Esophagus squamous epithelium (tissue), 5 donors: ENCODE measurements at regions not wholly inside any gene's neighbourhood (a gene's known extent, or its start where the extent isn't known, plus 50 kb on each side); places are given as distances from the start of the nearest gene placed in this dataset.

ENCODE experiments used
- DNase-seq: peaks from one replicate; lab custom pipeline; 2025; lab: John Stamatoyannopoulos, UW
- H3K27ac ChIP-seq, 4 donors: fragments of 200-600 bp; sonication (generic); one replicate each; pipeline ENCODE4 v1.5.1; 2016 to 2019; ENCODE audit warnings: mild to moderate bottlenecking in 1 of 4
- H3K27me3 ChIP-seq, 4 donors: fragments of 200-600 bp; sonication (generic); 1 replicate in 3 of 4; 2 replicates in 1 of 4; pipeline versions ENCODE4 v1.5.1 to v1.6.0; 2017 to 2021; ENCODE audit warnings: antibody characterized with exemption in 1 of 4
- H3K36me3 ChIP-seq, 3 donors: fragments of 200-600 bp; sonication (generic); one replicate each; pipeline ENCODE4 v1.5.1; 2016 to 2019
- H3K4me1 ChIP-seq, 3 donors: fragments of 200-600 bp; sonication (generic); one replicate each; pipeline ENCODE4 v1.5.1; 2017 to 2019
- H3K4me3 ChIP-seq, 4 donors: fragments of 200-600 bp; sonication (generic); 1 replicate in 3 of 4; 2 replicates in 1 of 4; pipeline ENCODE4 v1.5.1; 2016 to 2019; ENCODE audit warnings: mild to moderate bottlenecking in 2 of 4, moderate library complexity in 1 of 4
- H3K9me3 ChIP-seq, 3 donors: fragments of 200-600 bp; sonication (generic); one replicate each; pipeline ENCODE4 v1.5.1; 2016 to 2019
- CTCF ChIP-seq, 6 experiments: fragments of 450-650 bp in 4 of 6; fragments of 200-600 bp in 2 of 6; sonication (generic) in 2 of 6; IDR thresholded peaks; one replicate each; pipeline ENCODE4 v1.5.1; 2016 to 2019; ENCODE audit warnings: antibody characterized with exemption in 6 of 6, mild to moderate bottlenecking in 4 of 6, moderate library complexity in 4 of 6
- POLR2A ChIP-seq, 4 donors: fragments of 450-650 bp; IDR thresholded peaks; one replicate each; pipeline ENCODE4 v1.6.1; 2017; ENCODE audit warnings: antibody characterized with exemption in 4 of 4, mild to moderate bottlenecking in 4 of 4, moderate library complexity in 3 of 4
- WGBS, 2 donors: methylation state at CpG; one replicate each; pipeline ENCODE4 v1.1.5; 2018; 5-methylcytosine and 5-hydroxymethylcytosine counted together
- intact Hi-C: fragments of 100-400 bp; cut with DNase I; formaldehyde crosslinking; loops from one replicate; pipeline ENCODE4 v1.15.0; 2022
- donor health status: DM: yes; HTN: yes; CAD: no.

GRCh38 chr3:102079809-102080197 is 230.5 kb downstream of the NFKBIZ start:
- H3K9me3 ChIP-seq, result no peaks in the 10 kb centered on the region
- TF ChIP-seq POLR2A (IDR thresholded peaks at IDR 0.05), result no peak
- no peak for TF ChIP-seq CTCF (IDR thresholded peaks at IDR 0.05)
- no peaks in the 10 kb centered on the region for H3K27me3 ChIP-seq
- DNase-seq, result no peak
- WGBS, 2 donors, result 60 to 81% methylated on average over 2 of the region's 2 CpGs
- no peak overlapping the region for H3K4me3 ChIP-seq
- intact Hi-C loops, result no loop called here
- peaks cover 0 to 6% (median 5%) of the 10 kb centered on the region in 3 donors for H3K4me1 ChIP-seq
- no peaks in the 10 kb centered on the region for H3K36me3 ChIP-seq
- H3K27ac ChIP-seq, result no peak overlapping the region

- no peak for DNase-seq
- no peak for TF ChIP-seq CTCF (IDR thresholded peaks at IDR 0.05)
- Histone ChIP-seq H3K36me3 (no peaks in the 10 kb centered on the region), H3K4me3 (no peak overlapping the region), H3K4me1 (peaks cover 0 to 6% (median 5%) of the 10 kb centered on the region in 3 donors), H3K9me3 (no peaks in the 10 kb centered on the region), H3K27me3 (no peaks in the 10 kb centered on the region), H3K27ac (no peak overlapping the region)
- WGBS, 2 donors, result 41 to 45% methylated on average over 3 of the region's 3 CpGs
- intact Hi-C loops, result no loop called here
These were observed 232.4 kb downstream of the NFKBIZ start for GRCh38 chr3:102081572-102082289.

- no peak for DNase-seq
- H3K27ac ChIP-seq, result no peak overlapping the region
- no peaks in the 10 kb centered on the region for H3K36me3 ChIP-seq
- intact Hi-C loops, result no loop called here
- WGBS, 2 donors, result 75 to 78% methylated on average over 2 of the region's 2 CpGs
- H3K4me3 ChIP-seq, result no peak overlapping the region
- TF ChIP-seq CTCF (IDR thresholded peaks at IDR 0.05), result no peak
- no peak for TF ChIP-seq POLR2A (IDR thresholded peaks at IDR 0.05)
- no peaks in the 10 kb centered on the region for H3K9me3 ChIP-seq
- H3K27me3 ChIP-seq, result no peaks in the 10 kb centered on the region
- peaks cover 0 to 6% (median 5%) of the 10 kb centered on the region in 3 donors for H3K4me1 ChIP-seq
These were observed 234.2 kb downstream of the NFKBIZ start for GRCh38 chr3:102083473-102083872.

GRCh38 chr3:102084006-102084405 is 234.7 kb downstream of the NFKBIZ start:
- no peak overlapping the region for H3K27ac ChIP-seq
- no peaks in the 10 kb centered on the region for H3K27me3 ChIP-seq
- intact Hi-C loops, result no loop called here
- H3K9me3 ChIP-seq, result no peaks in the 10 kb centered on the region
- no peak for TF ChIP-seq CTCF (IDR thresholded peaks at IDR 0.05)
- no peak for TF ChIP-seq POLR2A (IDR thresholded peaks at IDR 0.05)
- peaks cover 0 to 5% (median 5%) of the 10 kb centered on the region in 3 donors for H3K4me1 ChIP-seq
- H3K36me3 ChIP-seq, result no peaks in the 10 kb centered on the region
- no peak overlapping the region for H3K4me3 ChIP-seq
- no peak for DNase-seq
- 57 to 69% methylated on average over 3 of the region's 3 CpGs for WGBS, 2 donors

GRCh38 chr3:102084704-102085103 is 235.4 kb downstream of the NFKBIZ start:
- no peak overlapping the region for H3K27ac ChIP-seq
- H3K4me1 ChIP-seq, result peaks cover 0 to 1% (median 0%) of the 10 kb centered on the region in 3 donors
- no peak overlapping the region for H3K4me3 ChIP-seq
- H3K9me3 ChIP-seq, result no peaks in the 10 kb centered on the region
- no peaks in the 10 kb centered on the region for H3K27me3 ChIP-seq
- 86% methylated on average over 3 of the region's 3 CpGs for WGBS, 2 donors
- TF ChIP-seq POLR2A (IDR thresholded peaks at IDR 0.05) (no peak), CTCF (IDR thresholded peaks at IDR 0.05) (no peak)
- no peaks in the 10 kb centered on the region for H3K36me3 ChIP-seq
- DNase-seq, result no peak
- intact Hi-C loops, result no loop called here
